ENCODE measurements at regions not wholly inside any gene's neighbourhood (a gene's known extent, or its start where the extent isn't known, plus 50 kb on each side); places are given as distances from the start of the nearest gene placed in this dataset.

DNA sequence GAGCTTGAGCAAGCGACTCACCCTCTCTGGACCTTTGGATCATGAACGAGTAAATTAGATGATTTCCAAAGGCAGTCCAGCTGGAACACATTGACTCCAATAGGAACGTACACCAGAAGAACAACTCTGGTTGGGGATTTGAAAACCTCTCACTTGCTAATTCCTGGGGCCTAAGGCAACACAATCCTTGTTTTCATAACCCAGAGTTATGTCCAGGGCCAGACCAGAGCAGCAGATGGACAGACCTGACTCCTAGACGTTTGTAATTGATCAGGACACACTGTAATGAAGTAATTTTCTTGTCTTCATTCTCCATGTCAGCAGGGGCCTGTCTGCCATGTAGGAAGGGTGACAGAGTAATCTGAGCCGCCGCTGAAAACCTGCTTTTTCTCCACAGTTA, 283.9 kb downstream of the IDS start:
- DNase-seq (ENCODE audit: low read depth), result no peak
- no peak overlapping the region for H3K4me3 ChIP-seq (ENCODE audit: low read depth, low read length)
- TF ChIP-seq CTCF (IDR thresholded peaks at IDR 0.05; ENCODE audit: control insufficient read depth, extremely low read depth, insufficient read depth), result no peak

DNA sequence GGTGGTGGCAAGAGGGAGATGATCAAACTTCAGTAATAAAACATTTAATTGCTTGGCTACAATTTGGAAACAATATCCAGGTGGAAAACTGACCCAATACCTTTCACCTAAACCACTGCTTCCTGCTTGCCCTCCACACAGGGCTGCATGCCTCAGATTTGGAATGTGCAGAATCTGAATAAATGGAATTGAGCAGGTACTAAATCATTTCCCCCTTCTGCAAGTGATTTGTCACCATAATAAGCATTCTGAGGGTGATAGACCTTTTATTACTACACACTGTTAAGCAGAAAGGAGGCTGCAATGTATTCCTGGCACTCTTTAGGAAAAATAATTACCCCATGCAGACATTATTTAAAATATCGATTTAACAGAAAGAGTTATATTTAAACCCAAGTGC, 291.8 kb downstream of the IDS start:
- DNase-seq (ENCODE audit: low read depth), result no peak
- H3K4me3 ChIP-seq (ENCODE audit: low read depth, low read length), result no peak overlapping the region
- no peak for TF ChIP-seq CTCF (IDR thresholded peaks at IDR 0.05; ENCODE audit: control insufficient read depth, extremely low read depth, insufficient read depth)

DNA sequence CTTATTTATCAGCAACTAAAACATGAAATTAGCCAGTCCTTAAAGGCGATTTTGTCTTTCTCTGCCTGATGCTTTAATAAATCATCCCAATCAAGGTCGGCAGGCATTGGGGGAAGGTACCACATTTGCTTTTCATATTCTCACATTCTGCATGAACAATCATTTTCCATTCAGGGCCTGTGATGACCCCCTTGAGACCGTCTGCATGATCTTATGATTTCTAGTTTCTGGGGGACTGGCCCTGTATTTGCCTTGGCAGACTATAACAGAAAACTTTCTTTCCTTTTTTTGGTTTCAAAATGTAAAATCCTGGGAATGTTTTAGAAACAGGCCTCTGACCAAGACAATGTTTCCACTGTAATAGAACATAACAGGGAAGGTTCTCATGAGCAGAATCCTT, 296.8 kb downstream of the IDS start:
- TF ChIP-seq CTCF (IDR thresholded peaks at IDR 0.05; ENCODE audit: control insufficient read depth, extremely low read depth, insufficient read depth), result no peak

DNA sequence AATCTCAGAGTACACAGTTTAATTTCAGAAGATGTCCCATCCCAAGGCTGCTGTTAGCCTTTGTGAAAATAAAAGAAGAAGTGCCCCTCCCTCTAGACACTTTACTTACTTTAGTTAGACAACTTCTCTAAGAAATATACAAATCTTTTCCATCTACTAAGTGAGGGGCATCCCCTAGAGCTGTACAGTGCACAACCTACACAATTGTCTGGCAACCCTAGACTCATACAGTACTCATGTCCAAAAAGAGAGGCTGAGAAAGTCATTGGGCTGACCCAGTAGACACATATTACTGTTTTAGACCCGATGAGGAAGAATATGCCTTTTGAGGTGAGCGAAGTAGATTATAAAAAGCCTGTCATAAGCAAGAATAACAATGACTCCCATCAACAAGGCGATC, 297.6 kb downstream of the IDS start:
- H3K4me3 ChIP-seq (ENCODE audit: low read depth, low read length), result no peak overlapping the region
- no peak for TF ChIP-seq CTCF (IDR thresholded peaks at IDR 0.05; ENCODE audit: control insufficient read depth, extremely low read depth, insufficient read depth)
- DNase-seq (ENCODE audit: low read depth), result no peak

More for the DNA sequence above, 296.8 kb downstream of the IDS start:
- no peak for DNase-seq (ENCODE audit: low read depth)
- H3K4me3 ChIP-seq (ENCODE audit: low read depth, low read length), result no peak overlapping the region

- no peak for TF ChIP-seq CTCF (IDR thresholded peaks at IDR 0.05; ENCODE audit: control insufficient read depth, extremely low read depth, insufficient read depth)
- no peak overlapping the region for H3K4me3 ChIP-seq (ENCODE audit: low read depth, low read length)
- no peak for DNase-seq (ENCODE audit: low read depth)
Measured at GRCh38 chrX:149205937-149206336, 299.2 kb downstream of the IDS start.

DNA sequence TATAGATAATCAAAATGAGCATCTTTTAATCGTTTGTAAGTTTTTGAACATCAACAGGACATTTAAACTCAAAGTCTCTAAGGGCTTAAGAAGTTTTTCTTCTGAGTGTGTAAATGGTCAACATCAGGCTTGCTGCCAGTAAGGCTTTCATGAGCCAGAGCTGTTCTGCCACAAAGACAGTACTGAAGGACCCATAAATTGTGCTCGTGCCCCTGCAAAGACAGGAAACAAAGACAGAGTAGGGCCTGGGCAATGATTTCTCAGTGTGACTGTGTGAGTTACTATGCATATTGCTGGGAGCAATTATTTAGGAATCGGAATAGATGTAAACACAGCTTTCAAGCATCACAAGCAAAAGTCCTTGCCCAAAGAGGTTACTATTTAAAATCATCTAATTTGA, 300.0 kb downstream of the IDS start:
- TF ChIP-seq CTCF (IDR thresholded peaks at IDR 0.05; ENCODE audit: control insufficient read depth, extremely low read depth, insufficient read depth), result no peak
- H3K4me3 ChIP-seq (ENCODE audit: low read depth, low read length), result no peak overlapping the region
- no peak for DNase-seq (ENCODE audit: low read depth)

DNA sequence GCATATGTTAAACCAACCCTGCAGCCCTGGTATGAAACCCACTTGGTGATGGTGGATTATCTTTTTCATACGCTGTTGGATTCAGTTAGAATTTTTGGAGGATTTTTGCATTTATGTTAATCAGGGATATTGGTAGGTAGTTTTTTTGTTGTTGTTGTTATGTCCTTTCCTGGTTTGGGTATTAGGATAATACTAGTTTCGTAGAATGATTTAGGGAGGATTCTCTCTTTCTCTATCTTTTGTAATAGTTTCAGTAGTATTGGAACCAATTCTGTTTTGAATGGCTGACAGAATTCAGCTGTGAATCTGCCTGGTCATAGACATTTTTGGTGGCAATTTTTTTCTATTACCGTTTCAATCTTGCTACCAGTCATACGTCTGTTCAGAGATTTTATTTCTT, 305.4 kb downstream of the IDS start:
- no peak overlapping the region for H3K4me3 ChIP-seq (ENCODE audit: low read depth, low read length)

More for the DNA sequence above, 305.4 kb downstream of the IDS start:
- TF ChIP-seq CTCF (IDR thresholded peaks at IDR 0.05; ENCODE audit: control insufficient read depth, extremely low read depth, insufficient read depth), result no peak
- no peak for DNase-seq (ENCODE audit: low read depth)

Data from LNCaP clone FGC (cell line).